Hematopoietic multipotent progenitor cell treated with erythropoietin and hydrocortisone succinate and interleukin-3 and kit ligand, for 17 days (in vitro differentiated cells): ENCODE measurements at regions not wholly inside any gene's neighbourhood (a gene's known extent, or its start where the extent isn't known, plus 50 kb on each side); places are given as distances from the start of the nearest gene placed in this dataset.
"Not testable (repeated sequence)": the region's sequence is repeated elsewhere in the genome, so short reads cannot be mapped to it uniquely, and the experiment has no call there.

Experiments
- DNase-seq: peaks from one replicate; pipeline ENCODE4 v3.0.0-alpha.2; 2015; ENCODE audit warnings: low spot score

GRCh38 chr2:15823459-15824396, 116.6 kb upstream of the MYCN start:
- no peak for DNase-seq

- not testable (repeated sequence) for DNase-seq
Observed at GRCh38 chr2:15824467-15824866, 115.9 kb upstream of the MYCN start.

DNA sequence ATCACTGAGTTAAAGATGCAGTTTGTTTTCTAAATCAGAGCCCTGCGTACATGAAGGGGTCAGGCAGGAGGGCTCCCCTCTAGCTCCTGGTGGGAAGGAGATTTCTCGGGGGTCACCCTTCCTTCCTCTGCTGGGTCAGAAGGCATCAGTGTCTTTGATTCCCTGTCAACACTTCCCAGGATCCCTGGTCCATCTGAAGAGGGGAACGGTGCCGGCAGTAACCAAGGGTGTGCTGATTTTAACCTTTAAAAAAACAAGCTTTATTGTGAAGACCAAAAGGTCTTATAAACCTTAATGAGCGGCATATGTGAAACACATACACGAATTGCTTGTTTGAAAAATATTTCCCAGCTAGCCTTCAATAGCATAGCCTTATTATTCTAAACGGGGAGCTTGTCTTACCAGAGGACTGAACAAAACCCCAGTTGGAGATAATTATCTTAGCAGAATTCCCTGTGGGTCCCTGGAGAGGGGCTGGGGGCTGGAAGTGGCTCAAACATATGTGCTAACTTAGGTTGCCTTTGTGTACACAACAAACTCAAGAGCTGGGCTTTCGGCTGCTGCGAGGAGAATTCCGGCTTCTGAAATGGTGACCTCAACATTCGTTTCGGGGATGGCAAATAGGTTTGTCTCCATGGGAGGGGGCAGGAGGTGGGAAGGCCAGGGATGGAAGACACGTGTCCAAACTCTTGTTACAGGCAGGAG, 114.9 kb upstream of the MYCN start:
- no peak for DNase-seq

- DNase-seq, result no peak
Observed at GRCh38 chr2:15826273-15826717, 114.1 kb upstream of the MYCN start.

GRCh38 chr2:15827001-15827400, 113.3 kb upstream of the MYCN start:
- no peak for DNase-seq

GRCh38 chr2:15828576-15828975, 111.8 kb upstream of the MYCN start:
- no peak for DNase-seq

- DNase-seq, result no peak
Observed at GRCh38 chr2:15829091-15829801, 111.1 kb upstream of the MYCN start.

GRCh38 chr2:15829985-15830384, 110.4 kb upstream of the MYCN start:
- no peak for DNase-seq

DNA sequence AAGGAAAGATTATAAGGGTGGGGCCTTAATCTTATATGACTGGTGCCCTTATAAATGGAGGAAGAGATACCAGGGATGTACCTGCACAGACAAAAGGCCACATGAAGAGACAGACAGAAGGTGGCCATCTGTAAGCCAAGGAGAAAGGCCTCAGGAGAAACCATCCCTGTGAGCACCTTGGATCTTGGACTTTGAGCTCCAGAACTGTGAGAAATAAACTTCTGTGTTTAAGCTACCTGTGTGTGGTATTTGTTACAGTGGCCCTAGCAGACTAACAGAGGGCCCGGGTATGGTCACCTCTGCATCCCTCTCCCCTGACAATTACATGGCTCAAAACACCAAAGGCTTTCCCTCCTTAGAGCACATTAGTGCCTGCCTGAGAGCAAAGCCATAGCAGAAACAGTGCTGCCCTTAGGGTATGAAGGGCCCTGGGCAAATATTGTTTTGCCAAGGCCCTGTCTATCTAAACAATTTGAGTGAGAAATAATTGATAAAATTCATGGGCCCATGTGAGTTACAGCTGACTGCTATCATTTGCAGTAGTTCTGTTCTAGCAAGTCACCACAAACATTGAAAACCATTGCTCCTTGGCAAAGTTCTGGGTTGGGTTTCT, 109.3 kb upstream of the MYCN start:
- no peak for DNase-seq

- DNase-seq, result no peak
Observed at GRCh38 chr2:15832030-15832709, 108.2 kb upstream of the MYCN start.

DNA sequence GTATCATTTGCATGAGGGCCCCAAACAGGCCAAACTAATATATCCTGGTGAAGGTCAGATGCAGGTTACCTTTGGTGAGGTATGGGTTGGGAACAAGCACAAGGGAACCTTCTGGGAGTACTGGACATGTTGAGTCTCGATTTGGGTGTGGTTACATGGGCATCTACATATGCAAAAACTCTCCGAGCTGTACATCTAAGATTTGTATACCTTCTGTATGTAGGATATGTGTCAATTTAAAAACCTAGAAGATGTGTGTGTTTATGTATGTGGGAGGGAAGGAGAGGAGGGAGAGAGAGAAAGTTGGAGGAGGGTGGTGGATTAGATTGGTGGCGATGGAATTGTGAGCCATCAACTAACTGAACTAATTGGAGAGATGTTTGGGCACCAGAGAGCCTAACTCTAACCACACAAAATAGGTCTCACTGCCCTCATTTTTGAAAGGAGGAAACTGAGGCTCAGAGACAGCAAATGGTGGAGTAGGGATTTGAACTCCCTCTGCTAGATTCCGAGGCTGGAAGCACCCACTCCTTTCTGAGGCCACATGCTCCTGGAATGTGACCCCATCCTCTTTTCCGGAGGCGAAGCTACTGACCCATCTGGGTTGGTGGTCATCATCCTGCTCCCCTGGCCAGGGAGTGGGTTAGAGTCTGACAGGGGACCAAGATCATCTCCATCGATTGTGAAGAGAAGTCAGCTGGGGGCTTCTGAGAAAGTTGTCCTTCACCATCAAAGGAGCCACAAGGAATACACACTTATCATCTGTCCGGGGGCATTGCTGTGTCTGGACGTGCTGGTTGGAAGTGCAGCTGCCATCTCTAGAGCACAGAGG, 107.3 kb upstream of the MYCN start:
- no peak for DNase-seq

GRCh38 chr2:15833731-15834130, 106.6 kb upstream of the MYCN start:
- DNase-seq, result no peak

DNA sequence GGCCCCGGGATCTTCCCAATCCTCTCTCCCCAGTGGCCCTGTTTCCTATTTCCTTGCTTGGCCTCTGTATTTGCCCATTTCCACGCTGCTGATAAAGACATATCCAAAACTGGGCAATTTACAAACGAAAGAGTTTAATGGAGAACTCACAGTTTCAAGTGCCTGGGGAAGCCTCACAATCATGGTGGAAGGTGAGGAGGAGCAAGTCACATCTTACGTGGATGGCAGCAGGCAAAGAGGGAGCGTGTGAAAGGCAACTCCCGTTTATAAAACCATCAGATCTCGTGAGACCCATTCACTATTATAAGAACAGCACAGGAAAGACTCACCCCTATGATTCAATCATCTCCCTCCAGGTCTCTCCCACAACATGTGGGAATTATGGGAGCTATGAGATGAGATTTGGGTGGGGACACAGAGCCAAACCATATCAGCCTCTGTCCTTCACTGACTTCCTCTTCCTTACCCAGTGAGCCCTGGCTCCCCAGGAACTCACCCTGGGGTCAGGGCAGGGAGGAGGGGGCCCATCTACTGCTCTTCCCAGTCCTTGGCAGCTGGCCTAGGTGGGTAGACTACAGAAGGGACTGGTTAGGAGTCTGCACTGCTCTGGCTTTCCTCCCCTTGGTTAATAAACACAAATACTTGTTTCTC, 105.8 kb upstream of the MYCN start:
- no peak for DNase-seq

DNA sequence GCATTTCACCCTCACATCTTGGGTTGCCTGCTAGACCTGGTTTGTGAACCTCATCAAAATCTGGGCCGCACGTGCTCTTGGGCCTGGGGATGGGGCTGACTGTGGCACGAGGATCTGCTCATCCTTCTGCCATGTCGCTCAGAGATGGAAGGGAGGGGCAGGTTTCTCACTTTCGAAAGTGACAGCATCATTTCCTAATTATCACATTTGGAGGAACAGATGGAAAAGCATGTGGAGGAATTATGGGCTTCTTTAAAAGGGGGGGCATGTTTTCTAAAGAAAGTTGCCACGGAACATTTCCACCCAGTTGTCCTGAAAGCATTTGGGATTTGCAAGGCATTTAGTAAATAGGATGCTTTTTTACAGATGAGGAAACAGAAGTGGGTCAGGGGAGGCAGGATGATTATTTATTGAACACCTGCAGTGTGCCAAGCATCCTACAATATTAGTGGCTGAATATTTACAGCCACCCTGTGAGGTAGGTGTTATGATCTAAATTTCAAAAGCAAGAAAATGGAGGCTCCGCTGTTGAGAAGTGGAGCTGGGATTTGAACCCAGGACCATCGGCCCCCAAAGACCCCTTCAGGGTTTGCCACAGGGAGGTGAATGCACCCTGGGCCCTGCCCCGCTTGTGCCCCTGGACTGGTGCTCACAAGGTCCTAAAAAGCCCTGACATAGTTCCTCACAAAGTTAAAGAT, 104.2 kb upstream of the MYCN start:
- no peak for DNase-seq

GRCh38 chr2:15836689-15837610, 103.4 kb upstream of the MYCN start:
- no peak for DNase-seq

DNA sequence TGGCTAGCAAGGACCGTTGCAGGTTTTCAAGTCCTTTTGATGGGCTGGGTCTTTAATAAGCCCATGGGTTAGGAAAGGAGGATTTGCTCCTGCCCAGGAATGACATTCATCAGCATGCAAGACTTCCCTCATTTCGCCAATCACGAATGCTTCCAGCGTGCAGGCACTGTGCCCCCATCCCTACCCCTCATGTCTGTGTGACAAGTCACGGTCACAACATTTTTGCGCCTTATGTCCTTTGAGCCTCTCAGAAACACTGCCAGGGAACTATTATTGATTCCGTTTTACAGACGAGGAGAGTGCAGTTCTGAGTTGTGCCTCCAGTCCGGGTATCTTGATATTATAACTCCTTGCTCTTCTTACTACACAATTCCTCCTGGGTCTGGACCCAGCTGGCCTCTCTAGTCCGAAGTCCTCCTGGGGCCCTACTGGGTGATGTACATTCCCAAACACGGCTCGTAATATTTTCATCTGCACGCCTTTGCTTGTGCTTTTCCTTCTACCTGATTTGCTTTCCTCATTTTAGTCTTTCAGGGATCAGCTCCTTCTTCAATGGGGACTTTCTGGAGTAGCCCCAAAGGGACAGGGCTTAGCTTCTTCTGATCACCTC, 101.8 kb upstream of the MYCN start:
- no peak for DNase-seq

DNA sequence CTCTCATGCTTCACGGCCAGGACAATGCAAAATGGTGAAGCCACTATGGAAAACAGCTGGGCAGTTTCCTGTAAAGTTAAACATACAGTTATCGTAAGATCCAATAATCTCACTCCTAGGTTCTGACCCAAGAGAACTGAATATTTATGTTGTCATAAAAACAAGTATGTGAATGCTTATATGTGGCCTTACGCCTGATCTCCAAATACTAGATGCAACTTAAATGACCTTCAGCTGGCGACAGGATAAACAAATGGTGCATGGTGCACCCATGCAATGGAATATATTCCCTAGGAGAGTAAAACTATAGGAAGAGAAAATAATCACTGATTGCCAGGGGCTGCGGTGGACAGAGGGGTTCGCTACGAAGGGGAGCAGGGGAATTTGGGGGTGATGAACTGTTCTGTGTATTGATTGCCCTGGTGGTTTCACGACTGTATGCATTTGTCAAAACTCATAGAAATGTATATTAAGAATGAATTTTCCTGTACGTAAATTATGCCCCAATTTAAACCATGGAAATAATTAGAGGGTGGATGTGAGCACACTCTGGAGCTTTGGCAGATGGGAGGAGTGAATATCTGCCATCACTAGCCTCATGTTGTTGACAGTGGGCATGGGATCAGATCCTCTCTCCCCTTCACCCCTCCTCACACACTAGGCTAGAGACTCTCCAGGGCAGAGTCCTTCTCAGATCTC, 100.8 kb upstream of the MYCN start:
- DNase-seq, result no peak
